Muscle of back (tissue), 3 donors: ENCODE measurements at regions not wholly inside any gene's neighbourhood (a gene's known extent, or its start where the extent isn't known, plus 50 kb on each side); places are given as distances from the start of the nearest gene placed in this dataset.
A peak's percentile ranks its signal among the peaks of the same experiment; 100 is the strongest.
"Not testable (repeated sequence)": the region's sequence is repeated elsewhere in the genome, so short reads cannot be mapped to it uniquely, and the experiment has no call there.

Experiments used
- DNase-seq, 3 donors: peaks; one replicate each; pipeline versions ENCODE4 v3.0.0 to v3.0.0-alpha.2; 2013

- peak in 2 of 3 donors; percentile 12 to 21 for DNase-seq
Measured at GRCh38 chr10:85318809-85319807, 990.7 kb downstream of the CCSER2 start.

GRCh38 chr10:85319826-85320225, 991.4 kb downstream of the CCSER2 start:
- no peak for DNase-seq

DNA sequence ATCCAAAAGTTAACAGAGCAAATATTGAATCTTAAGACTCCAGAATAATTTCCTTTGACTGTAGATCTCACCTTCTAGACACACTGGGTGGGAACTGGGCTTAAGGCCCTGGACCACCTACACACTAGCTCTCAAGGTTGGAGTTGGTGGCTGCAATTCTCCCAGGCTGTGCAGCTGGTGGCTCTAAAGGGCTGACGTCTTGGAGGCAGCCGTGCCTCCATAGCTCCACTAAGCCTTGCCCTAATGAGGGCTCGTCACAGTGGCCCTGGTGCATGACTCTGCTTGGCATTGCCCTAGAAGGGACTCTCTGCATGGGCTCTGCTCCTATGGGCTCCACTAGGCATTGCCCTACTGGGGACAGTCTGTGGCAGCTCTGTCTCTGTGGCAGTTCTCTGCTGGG, 1005.2 kb downstream of the CCSER2 start:
- no peak for DNase-seq

DNA sequence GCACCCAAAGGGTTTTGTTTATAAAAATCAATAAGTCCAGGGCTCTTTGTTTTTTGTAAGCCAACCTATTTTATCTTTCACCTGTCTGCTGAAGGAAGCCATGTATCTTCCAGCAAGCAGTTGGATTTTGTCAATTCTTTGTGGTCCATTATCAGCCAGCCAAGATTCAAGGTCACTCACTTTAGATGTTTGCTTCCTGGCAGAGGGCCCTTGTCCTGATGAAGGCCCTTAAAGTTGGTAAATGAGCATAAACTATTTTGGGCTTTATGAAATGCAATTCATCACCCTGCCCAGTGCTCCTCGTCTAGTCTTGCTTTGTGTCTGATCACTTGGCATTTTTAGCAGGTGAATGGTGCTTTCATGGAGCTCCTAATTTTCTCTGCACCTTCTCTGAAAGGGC, 1004.2 kb downstream of the GRID1 start:
- no peak for DNase-seq

DNA sequence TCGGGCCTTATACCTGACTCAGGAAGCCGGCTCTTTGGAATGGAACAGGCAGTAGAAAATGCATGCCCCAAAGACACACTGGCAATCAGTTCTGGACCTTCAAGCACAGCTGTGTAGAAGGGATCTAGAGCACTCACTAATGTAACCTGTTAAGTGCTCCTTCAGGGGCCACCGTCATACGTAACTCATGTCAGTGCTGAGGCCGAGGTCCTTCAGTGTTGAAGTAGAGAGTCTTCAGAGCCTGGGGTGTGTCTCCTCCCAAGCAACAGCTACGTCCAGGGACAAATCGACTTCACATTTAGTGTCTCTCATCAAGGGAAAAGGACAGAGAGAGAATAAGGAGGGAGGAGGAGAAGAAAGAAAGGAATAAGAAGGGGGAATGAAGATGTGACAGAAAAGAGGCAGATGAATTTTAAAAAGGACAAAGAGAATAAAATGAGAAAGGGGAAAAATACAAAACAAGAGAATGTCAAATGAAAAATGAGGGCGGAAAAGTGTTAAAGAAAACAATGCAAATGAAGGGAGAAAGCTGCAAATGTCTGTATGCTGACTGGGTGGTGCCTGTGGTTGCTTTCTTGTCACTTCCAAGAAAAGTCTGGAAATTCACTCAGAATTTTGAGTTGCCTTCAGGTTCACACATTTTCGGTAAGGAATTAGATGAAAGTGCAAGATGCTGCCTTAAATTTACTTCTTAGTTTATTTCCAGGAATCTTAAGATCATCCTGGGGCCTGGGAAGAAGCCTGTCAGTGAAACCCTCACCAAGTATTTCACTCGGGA, 989.4 kb downstream of the GRID1 start:
- DNase-seq = no peak

DNA sequence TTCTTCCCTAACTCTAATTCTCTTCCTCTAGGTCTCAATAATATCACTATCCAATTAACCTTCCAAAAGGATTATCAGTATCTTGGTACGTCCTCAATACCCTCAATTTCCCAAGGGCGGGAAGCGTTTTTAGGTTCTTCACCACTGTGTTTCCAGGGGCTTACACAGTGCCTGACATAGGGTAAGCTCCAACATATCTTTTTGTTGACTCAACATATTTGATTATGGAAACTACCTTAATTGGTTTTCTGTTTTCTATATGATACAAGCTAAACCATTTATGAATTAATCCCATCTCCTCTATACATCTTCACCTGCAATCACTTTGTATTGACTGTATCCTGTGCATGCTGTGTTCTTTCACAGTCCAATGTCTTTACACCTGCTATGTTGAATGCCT, 987.3 kb downstream of the GRID1 start:
- no peak for DNase-seq

DNA sequence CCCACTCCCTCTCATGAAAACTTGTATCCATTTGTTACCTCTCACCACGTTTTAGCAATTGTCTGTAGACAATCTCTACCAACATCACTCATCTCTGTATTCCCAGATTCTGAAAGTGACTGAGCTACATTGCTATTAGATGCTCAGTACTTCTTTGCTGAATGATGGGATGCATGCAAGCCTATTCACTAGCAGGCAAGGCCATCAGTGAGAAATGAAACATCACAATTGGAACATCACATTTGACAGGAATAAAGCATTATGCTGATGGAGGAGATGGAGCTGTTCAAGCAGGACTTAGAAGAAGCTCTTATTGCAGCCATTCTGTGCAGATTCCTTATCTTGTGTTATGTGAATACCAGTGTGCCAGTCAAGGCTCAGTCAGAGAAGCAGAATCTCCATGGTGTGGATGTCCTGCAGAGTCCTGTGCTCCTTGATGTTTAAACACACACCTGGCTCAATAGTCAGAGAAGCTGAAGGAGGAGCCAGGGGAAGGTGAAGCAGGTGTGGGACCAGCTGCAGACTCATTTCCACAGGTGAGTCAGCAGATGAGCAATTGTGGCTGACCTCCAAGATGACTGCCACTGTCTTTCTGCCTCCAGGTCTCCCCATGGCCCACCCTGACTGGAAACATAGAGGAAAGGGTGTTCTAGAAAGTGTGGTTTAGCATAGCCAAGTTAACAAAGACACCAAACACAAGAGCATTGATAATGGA, 965.5 kb downstream of the GRID1 start:
- DNase-seq = no peak

- no peak for DNase-seq
Measured at GRCh38 chr10:85402541-85402940, 964.1 kb downstream of the GRID1 start.

GRCh38 chr10:85407088-85407487, 959.5 kb downstream of the GRID1 start:
- DNase-seq = no peak

- no peak for DNase-seq
Measured at GRCh38 chr10:85408388-85408787, 958.2 kb downstream of the GRID1 start.

DNA sequence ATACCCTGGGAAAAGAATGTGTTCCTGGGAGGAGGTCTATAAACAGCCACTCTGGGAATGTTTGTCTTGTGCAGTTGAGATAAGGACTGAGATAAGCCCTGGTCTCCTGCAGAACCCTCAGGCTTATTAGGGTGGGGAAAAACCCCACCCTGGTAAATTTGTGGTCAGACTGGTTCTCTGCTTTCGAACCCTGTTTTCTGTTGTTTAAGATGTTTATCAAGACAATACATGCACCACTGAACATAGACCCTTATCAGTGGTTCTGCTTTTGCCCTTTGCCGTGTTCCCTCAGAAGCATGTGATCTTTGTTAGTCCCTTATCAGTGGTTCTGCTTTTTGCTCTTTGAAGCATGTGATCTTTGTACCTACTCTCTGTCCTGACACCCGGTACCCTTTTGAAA, 956.0 kb downstream of the GRID1 start:
- DNase-seq = not testable (repeated sequence)

- DNase-seq = no peak
Measured at GRCh38 chr10:85413570-85413969, 953.0 kb downstream of the GRID1 start.

- DNase-seq = peak in 1 of 3 donors; percentile 11
Measured at GRCh38 chr10:85420501-85421191, 945.9 kb downstream of the GRID1 start.

DNA sequence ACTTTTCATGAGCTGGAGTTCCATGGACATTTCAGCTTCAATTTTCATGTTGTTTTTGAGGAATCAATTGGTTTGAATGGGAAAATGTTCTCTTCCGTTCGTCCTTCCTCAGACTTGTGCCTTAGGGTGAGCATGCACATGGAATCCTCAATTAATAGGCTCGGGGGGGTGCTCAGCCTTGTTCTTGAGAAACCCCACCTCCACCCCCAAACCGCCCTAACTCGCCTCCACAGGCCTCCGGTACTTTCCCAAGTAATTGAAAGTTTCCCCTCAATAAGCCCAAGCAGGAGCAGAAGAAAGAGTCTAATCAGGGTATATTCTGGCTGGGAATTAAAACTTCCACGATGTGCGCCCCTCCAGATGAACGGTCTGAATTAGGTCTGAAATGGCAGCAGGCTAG, 945.2 kb downstream of the GRID1 start:
- DNase-seq = no peak

DNA sequence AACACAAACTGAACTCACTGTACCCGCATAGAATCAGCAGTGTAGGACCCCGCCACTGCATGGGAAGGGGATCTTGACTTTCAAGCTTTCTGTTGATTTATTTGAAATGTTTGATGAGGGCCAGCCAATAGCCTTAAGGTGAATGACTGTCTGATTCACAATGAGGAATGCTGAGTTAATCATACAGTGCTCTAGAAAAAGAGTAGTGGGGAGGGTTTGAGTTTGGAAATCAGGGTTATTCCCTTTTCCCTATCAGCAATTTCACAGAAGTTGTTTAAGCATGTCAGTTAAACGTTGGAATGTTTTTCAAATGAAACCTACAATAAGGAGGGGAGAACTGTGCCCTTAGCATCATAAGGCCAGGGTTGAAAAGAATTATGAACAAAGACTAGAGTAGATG, 937.5 kb downstream of the GRID1 start:
- no peak for DNase-seq

- DNase-seq = no peak
Measured at GRCh38 chr10:85430991-85431390, 935.6 kb downstream of the GRID1 start.

- DNase-seq = peak; percentile 19 to 44 (median 30)
Measured at GRCh38 chr10:85433248-85433647, 933.3 kb downstream of the GRID1 start.

DNA sequence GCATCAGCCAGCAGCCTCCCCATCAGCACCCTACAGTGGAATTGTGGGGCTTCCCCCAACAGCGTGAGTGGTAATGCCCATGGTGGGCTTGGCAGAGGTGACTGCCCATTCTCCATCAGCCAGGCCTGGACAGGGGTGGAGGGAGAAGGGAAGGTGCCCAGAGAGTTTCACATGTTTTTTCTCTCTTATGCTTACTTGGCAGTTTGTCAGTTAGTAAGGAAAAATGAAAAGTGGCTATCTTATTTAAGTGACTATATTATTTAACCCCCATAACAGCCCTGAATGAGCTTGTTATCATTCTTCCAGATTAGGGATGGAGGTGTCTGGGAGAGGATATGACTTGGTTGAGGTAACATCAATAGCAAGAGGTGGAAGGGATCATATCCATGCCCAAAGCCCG, 921.7 kb downstream of the GRID1 start:
- DNase-seq = no peak

- no peak for DNase-seq
Measured at GRCh38 chr10:85445702-85446101, 920.9 kb downstream of the GRID1 start.

GRCh38 chr10:85446827-85447226, 919.8 kb downstream of the GRID1 start:
- DNase-seq = no peak

- DNase-seq = no peak
Measured at GRCh38 chr10:85447690-85448089, 918.9 kb downstream of the GRID1 start.

- DNase-seq = no peak
Measured at GRCh38 chr10:85448716-85449115, 917.9 kb downstream of the GRID1 start.
